ENCODE measurements at regions not wholly inside any gene's neighbourhood (a gene's known extent, or its start where the extent isn't known, plus 50 kb on each side); places are given as distances from the start of the nearest gene placed in this dataset.

GRCh38 chr3:72449551-72449950, 398.7 kb downstream of the SHQ1 start:
- Histone ChIP-seq H3K4me1 (ENCODE audit: insufficient read depth, low read length, poor library complexity, severe bottlenecking) (no peaks in the 10 kb centered on the region), H3K27me3 (replicated peaks; ENCODE audit: insufficient read depth, low read depth, low read length, poor library complexity) (no peaks in the 10 kb centered on the region), H3K4me3 (ENCODE audit: low read depth, low read length, poor library complexity, severe bottlenecking) (no peak overlapping the region), H3K36me3 (ENCODE audit: insufficient read depth, low read length, poor library complexity, severe bottlenecking) (no peaks in the 10 kb centered on the region), H3K9me3 (ENCODE audit: low read depth, low read length, poor library complexity, severe bottlenecking) (no peaks in the 10 kb centered on the region), H3K27ac (ENCODE audit: low read depth, low read length, poor library complexity, severe bottlenecking) (no peak overlapping the region)
- no TSS peak for BruUV-seq (replicated peaks)
- ChIA-PET CTCF (no interaction called here), POLR2A (ENCODE audit: low non-redundant PET) (no interaction called here)
- intact Hi-C loops (cut with micrococcal nuclease; ENCODE audit: unreplicated experiment) = loop anchor here (10.0 kb wide), 1 partner anchor 375 kb away; no protein-coding TSS in a partner anchor
- TF ChIP-seq, protein P1, sequence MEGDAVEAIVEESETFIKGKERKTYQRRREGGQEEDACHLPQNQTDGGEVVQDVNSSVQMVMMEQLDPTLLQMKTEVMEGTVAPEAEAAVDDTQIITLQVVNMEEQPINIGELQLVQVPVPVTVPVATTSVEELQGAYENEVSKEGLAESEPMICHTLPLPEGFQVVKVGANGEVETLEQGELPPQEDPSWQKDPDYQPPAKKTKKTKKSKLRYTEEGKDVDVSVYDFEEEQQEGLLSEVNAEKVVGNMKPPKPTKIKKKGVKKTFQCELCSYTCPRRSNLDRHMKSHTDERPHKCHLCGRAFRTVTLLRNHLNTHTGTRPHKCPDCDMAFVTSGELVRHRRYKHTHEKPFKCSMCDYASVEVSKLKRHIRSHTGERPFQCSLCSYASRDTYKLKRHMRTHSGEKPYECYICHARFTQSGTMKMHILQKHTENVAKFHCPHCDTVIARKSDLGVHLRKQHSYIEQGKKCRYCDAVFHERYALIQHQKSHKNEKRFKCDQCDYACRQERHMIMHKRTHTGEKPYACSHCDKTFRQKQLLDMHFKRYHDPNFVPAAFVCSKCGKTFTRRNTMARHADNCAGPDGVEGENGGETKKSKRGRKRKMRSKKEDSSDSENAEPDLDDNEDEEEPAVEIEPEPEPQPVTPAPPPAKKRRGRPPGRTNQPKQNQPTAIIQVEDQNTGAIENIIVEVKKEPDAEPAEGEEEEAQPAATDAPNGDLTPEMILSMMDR (conservative IDR thresholded peaks at IDR 0.05; ENCODE audit: low read depth, low read length) = no peak
- no peak for TF ChIP-seq EZH2 (IDR thresholded peaks at IDR 0.05; ENCODE audit: borderline replicate concordance, low read depth, low read length, poor library complexity, severe bottlenecking)
- no peak for DNase-seq (ENCODE audit: low spot score)

- no TSS peak for BruUV-seq (replicated peaks)
- DNase-seq (ENCODE audit: low spot score) = no peak
- Histone ChIP-seq H3K9me3 (ENCODE audit: low read depth, low read length, poor library complexity, severe bottlenecking) (no peaks in the 10 kb centered on the region), H3K27ac (ENCODE audit: low read depth, low read length, poor library complexity, severe bottlenecking) (no peak overlapping the region), H3K4me1 (ENCODE audit: insufficient read depth, low read length, poor library complexity, severe bottlenecking) (no peaks in the 10 kb centered on the region), H3K36me3 (ENCODE audit: insufficient read depth, low read length, poor library complexity, severe bottlenecking) (no peaks in the 10 kb centered on the region), H3K4me3 (ENCODE audit: low read depth, low read length, poor library complexity, severe bottlenecking) (no peak overlapping the region), H3K27me3 (replicated peaks; ENCODE audit: insufficient read depth, low read depth, low read length, poor library complexity) (no peaks in the 10 kb centered on the region)
- POLR2A ChIA-PET (ENCODE audit: low non-redundant PET) = no interaction called here
- TF ChIP-seq, protein P1 (conservative IDR thresholded peaks at IDR 0.05; ENCODE audit: low read depth, low read length) = no peak
- no peak for TF ChIP-seq EZH2 (IDR thresholded peaks at IDR 0.05; ENCODE audit: borderline replicate concordance, low read depth, low read length, poor library complexity, severe bottlenecking)
- CTCF ChIA-PET = no interaction called here
- intact Hi-C loops (cut with micrococcal nuclease; ENCODE audit: unreplicated experiment) = loop anchor here (10.0 kb wide), 1 partner anchor 376 kb away; no protein-coding TSS in a partner anchor
These were observed 399.4 kb downstream of the SHQ1 start for GRCh38 chr3:72448858-72449257.

GRCh38 chr3:72448375-72448823, 399.8 kb downstream of the SHQ1 start:
- Histone ChIP-seq H3K4me1 (ENCODE audit: insufficient read depth, low read length, poor library complexity, severe bottlenecking) (no peaks in the 10 kb centered on the region), H3K27ac (ENCODE audit: low read depth, low read length, poor library complexity, severe bottlenecking) (no peak overlapping the region), H3K36me3 (ENCODE audit: insufficient read depth, low read length, poor library complexity, severe bottlenecking) (no peaks in the 10 kb centered on the region), H3K9me3 (ENCODE audit: low read depth, low read length, poor library complexity, severe bottlenecking) (no peaks in the 10 kb centered on the region), H3K4me3 (ENCODE audit: low read depth, low read length, poor library complexity, severe bottlenecking) (no peak overlapping the region), H3K27me3 (replicated peaks; ENCODE audit: insufficient read depth, low read depth, low read length, poor library complexity) (no peaks in the 10 kb centered on the region)
- POLR2A ChIA-PET (ENCODE audit: low non-redundant PET) = no interaction called here
- CTCF ChIA-PET = no interaction called here
- intact Hi-C loops (cut with micrococcal nuclease; ENCODE audit: unreplicated experiment) = loop anchor here (10.0 kb wide), 1 partner anchor 376 kb away; no protein-coding TSS in a partner anchor
- BruUV-seq (replicated peaks) = no TSS peak
- TF ChIP-seq, protein P1 (conservative IDR thresholded peaks at IDR 0.05; ENCODE audit: low read depth, low read length) = no peak
- no peak for TF ChIP-seq EZH2 (IDR thresholded peaks at IDR 0.05; ENCODE audit: borderline replicate concordance, low read depth, low read length, poor library complexity, severe bottlenecking)
- no peak for DNase-seq (ENCODE audit: low spot score)
